Body of pancreas (tissue), 4 donors: ENCODE measurements at regions not wholly inside any gene's neighbourhood (a gene's known extent, or its start where the extent isn't known, plus 50 kb on each side); places are given as distances from the start of the nearest gene placed in this dataset.

Source experiments
- POLR2A ChIP-seq, 3 donors: fragments of 450-650 bp; IDR thresholded peaks; one replicate each; pipeline ENCODE4 v1.6.1; 2016; ENCODE audit warnings: antibody characterized with exemption in 3 of 3, mild to moderate bottlenecking in 2 of 3
- TF ChIP-seq, protein P1 (sequence below), 7 experiments: fragments of 450-650 bp in 4 of 7; fragments of 200-600 bp in 3 of 7; sonication (generic) in 3 of 7; IDR thresholded peaks; one replicate each; pipeline ENCODE4 v1.5.1; 2016 to 2019; ENCODE audit warnings: antibody characterized with exemption in 7 of 7

DNA sequence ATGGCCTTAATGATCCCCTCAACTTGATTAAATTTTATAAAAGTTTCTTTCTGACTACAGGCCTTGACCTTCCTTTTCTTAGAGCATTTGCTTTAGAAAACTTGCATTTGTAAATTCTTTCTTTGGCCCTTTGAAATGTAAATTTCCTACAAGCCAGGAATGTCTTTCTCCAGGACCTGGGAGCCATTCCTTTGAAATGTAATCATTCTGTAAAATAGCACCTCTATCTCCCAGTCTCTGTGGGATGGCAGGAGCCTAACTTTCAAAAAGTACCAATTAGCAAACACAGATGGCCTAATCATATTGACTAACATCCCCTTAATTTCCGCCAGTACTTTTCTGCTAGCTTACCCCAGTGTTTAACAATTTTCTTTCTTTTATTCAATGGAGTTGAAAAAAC is 1394.2 kb upstream of the ATXN8OS start:
- TF ChIP-seq, protein P1, sequence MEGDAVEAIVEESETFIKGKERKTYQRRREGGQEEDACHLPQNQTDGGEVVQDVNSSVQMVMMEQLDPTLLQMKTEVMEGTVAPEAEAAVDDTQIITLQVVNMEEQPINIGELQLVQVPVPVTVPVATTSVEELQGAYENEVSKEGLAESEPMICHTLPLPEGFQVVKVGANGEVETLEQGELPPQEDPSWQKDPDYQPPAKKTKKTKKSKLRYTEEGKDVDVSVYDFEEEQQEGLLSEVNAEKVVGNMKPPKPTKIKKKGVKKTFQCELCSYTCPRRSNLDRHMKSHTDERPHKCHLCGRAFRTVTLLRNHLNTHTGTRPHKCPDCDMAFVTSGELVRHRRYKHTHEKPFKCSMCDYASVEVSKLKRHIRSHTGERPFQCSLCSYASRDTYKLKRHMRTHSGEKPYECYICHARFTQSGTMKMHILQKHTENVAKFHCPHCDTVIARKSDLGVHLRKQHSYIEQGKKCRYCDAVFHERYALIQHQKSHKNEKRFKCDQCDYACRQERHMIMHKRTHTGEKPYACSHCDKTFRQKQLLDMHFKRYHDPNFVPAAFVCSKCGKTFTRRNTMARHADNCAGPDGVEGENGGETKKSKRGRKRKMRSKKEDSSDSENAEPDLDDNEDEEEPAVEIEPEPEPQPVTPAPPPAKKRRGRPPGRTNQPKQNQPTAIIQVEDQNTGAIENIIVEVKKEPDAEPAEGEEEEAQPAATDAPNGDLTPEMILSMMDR (IDR thresholded peaks at IDR 0.05) = no peak
- TF ChIP-seq POLR2A (IDR thresholded peaks at IDR 0.05) = no peak
